ENCODE measurements at regions not wholly inside any gene's neighbourhood (a gene's known extent, or its start where the extent isn't known, plus 50 kb on each side); places are given as distances from the start of the nearest gene placed in this dataset.
"Not testable (repeated sequence)": the region's sequence is repeated elsewhere in the genome, so short reads cannot be mapped to it uniquely, and the experiment has no call there.

- not testable (repeated sequence) for TF ChIP-seq ZNF274 (IDR thresholded peaks at IDR 0.05; ENCODE audit: low read depth, low read length); YY1 (IDR thresholded peaks at IDR 0.05; ENCODE audit: insufficient read depth, insufficient read length); SUZ12 (IDR thresholded peaks at IDR 0.05; ENCODE audit: extremely low read depth, insufficient read depth, insufficient read length)
Measured at GRCh38 chr14:19338060-19338372, 96.1 kb downstream of the POTEG start.
